Spleen (tissue), 7 donors: ENCODE measurements at regions not wholly inside any gene's neighbourhood (a gene's known extent, or its start where the extent isn't known, plus 50 kb on each side); places are given as distances from the start of the nearest gene placed in this dataset.

ENCODE experiments used
- CTCF ChIP-seq, 11 experiments: fragments of 200-600 bp in 7 of 11; fragments of 450-650 bp in 4 of 11; sonication (generic) in 4 of 11; IDR thresholded peaks in 8 of 11; conservative IDR thresholded peaks in 3 of 11; 1 replicate in 7 of 11; 2 replicates in 4 of 11; pipeline versions ENCODE4 v1.4.0 to v1.8.0; 2016 to 2021; ENCODE audit warnings: antibody characterized with exemption in 11 of 11, inconsistent platforms in 4 of 11, mild to moderate bottlenecking in 1 of 11
- POLR2A ChIP-seq, 3 donors: fragments of 450-650 bp; IDR thresholded peaks; one replicate each; pipeline ENCODE4 v1.5.1; 2017; ENCODE audit warnings: antibody characterized with exemption in 3 of 3, mild to moderate bottlenecking in 1 of 3
- donor health status: DM: no; HTN: no; CAD: no; lungs with moderate emphysema.
- donor health status: DM: no; HTN: no; CAD: no.
- donor health status: DM: no; HTN: no; CAD: no.

GRCh38 chr10:112887968-112888367 lies 62.1 kb upstream of the TCF7L2 start:
- no peak for TF ChIP-seq CTCF (IDR thresholded peaks at IDR 0.05 in 8 of 11, conservative IDR thresholded peaks at IDR 0.05 in 3 of 11)
- TF ChIP-seq POLR2A (IDR thresholded peaks at IDR 0.05), result no peak
